Kidney epithelial cell (primary cell): ENCODE measurements at regions not wholly inside any gene's neighbourhood (a gene's known extent, or its start where the extent isn't known, plus 50 kb on each side); places are given as distances from the start of the nearest gene placed in this dataset.

Experiments
- DNase-seq: peaks from one replicate; pipeline ENCODE4 v3.0.0-alpha.2; 2010; ENCODE audit warnings: low read depth
- H3K27me3 ChIP-seq: 2 replicates; pipeline ENCODE4 v1.6.0; 2011; ENCODE audit warnings: low read length; ENCODE audit not compliant: control insufficient read depth, insufficient read depth
- H3K36me3 ChIP-seq: 2 replicates; pipeline ENCODE4 v1.5.1; 2011; ENCODE audit warnings: low read length; ENCODE audit not compliant: control insufficient read depth, insufficient read depth
- H3K4me3 ChIP-seq: 2 replicates; pipeline ENCODE4 v1.5.1; 2011; ENCODE audit warnings: low read depth, mild to moderate bottlenecking, control low read depth, low read length
- CTCF ChIP-seq: IDR thresholded peaks from 2 replicates; pipeline ENCODE4 v1.5.1; 2011; ENCODE audit warnings: mild to moderate bottlenecking, moderate library complexity, low read length, control low read depth, inconsistent platforms; ENCODE audit not compliant: insufficient read depth, poor library complexity, severe bottlenecking

DNA sequence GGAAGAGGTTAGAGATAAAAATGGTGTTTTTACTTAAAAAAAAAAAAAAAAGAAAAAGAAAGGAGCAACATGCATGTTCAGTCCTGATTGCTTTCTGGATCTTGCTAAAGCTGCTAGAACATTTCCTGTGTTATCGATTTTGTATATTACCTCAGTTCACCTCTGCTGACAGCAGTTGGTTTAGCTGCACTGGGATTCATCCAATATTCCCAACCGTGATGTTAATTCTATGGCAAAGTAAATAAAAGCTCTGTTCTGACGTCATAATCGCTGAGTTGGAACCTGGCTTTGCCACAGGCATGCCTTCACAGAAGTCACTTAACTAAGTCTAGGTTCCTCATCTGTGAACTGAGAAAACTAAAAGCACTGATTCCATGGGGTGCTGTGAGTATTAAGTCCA lies 90.7 kb upstream of the SORBS2 start:
- Histone ChIP-seq H3K27me3 (no peaks in the 10 kb centered on the region), H3K4me3 (no peak overlapping the region), H3K36me3 (no peaks in the 10 kb centered on the region)
- peak; percentile 87 for DNase-seq
- no peak for TF ChIP-seq CTCF

DNA sequence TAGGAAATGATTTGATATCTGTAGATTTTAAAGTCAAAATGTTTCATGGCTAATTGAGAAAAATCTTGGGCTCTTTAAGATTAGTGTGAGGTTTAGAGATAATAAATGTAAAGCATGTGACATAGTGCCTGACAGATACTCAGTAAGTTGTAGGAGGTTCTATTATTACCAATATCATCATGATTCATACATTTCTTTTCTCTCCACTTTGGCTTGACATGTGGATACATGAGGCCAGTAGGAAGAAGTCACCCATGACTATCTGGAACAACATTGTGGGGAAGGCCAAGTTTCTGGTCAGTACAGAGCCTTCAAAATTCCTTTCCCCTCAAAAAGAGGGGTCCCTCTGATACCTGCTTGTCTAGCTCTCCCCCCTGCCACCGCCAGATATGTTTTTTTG lies 91.2 kb upstream of the SORBS2 start:
- Histone ChIP-seq H3K36me3 (no peaks in the 10 kb centered on the region), H3K4me3 (no peak overlapping the region), H3K27me3 (no peaks in the 10 kb centered on the region)
- DNase-seq: no peak
- no peak for TF ChIP-seq CTCF

- no peak for TF ChIP-seq CTCF
- Histone ChIP-seq H3K4me3 (no peak overlapping the region), H3K36me3 (no peaks in the 10 kb centered on the region), H3K27me3 (no peaks in the 10 kb centered on the region)
- DNase-seq: no peak
Measured at GRCh38 chr4:185904381-185904780, 92.4 kb upstream of the SORBS2 start.

DNA sequence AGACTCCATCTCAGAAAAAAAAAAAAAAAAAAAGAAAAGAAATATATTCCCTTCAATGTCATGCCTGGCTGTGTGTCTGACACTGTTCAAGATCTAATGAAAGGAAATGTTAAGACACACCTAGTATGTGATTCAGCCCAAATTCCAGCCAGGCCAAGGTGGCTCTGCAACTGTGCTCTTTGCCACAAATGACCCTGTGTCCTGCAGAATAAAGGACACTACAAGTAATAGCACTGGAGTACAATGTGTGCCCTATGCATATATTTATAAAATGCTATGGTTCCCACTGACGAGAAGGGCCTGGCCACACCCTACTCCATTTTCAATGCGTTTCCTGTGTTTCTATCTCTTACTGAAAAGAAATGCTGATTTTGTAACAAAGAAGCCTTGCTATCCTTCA lies 98.0 kb upstream of the SORBS2 start:
- no peak for DNase-seq
- no peaks in the 10 kb centered on the region for H3K36me3 ChIP-seq
- no peak overlapping the region for H3K4me3 ChIP-seq
- no peaks in the 10 kb centered on the region for H3K27me3 ChIP-seq
- TF ChIP-seq CTCF: no peak

DNA sequence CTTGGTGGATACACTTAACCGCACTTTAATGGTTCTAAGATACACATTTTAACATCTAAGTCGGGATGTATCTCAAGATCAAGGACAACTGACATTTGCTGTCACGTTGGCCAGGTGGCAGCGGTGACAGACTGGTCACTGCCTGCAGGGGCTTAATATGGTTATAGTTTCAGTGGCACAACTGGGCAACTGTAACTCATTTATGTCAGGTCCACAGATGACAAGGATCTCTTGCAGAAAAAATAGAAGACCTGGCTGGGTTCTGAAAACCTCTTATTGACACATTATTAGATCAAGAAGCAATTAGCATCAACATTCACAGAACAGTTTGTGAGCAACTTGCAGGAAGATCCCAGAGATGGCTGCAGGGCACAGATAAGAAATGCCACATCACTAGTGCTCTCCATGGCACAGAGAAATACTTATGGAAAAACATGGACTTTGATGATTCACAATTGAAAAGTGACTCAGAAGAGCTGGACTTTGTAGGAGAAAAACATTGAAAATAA lies 99.6 kb upstream of the SORBS2 start:
- no peak for TF ChIP-seq CTCF
- Histone ChIP-seq H3K27me3 (no peaks in the 10 kb centered on the region), H3K36me3 (no peaks in the 10 kb centered on the region), H3K4me3 (no peak overlapping the region)
- DNase-seq: no peak

DNA sequence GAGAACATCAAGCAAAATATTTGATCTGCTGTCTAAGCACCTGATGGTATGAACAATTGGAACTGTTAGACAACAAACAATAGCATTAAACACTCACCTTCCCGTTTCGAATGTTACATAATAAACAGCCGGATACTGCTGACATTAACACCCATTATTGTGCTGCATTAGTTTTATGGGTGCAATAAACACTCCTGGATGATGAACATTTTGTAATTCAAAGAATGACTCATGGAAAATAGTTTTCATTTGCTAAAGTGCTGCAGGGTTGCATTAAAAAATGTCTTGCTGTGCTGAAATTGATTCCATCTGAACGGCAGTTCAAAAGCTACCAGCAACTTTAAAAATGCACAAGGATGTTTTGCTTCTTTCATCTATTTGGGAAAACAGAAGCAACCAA lies 100.8 kb upstream of the SORBS2 start:
- Histone ChIP-seq H3K27me3 (no peaks in the 10 kb centered on the region), H3K36me3 (no peaks in the 10 kb centered on the region), H3K4me3 (no peak overlapping the region)
- TF ChIP-seq CTCF: no peak
- DNase-seq: no peak
